PC-9 (cell line): ENCODE measurements at regions not wholly inside any gene's neighbourhood (a gene's known extent, or its start where the extent isn't known, plus 50 kb on each side); places are given as distances from the start of the nearest gene placed in this dataset.

Experiments used
- BruUV-seq: library from RNA; stranded (reverse); fragments of 400-500 nt; replicated peaks from 2 replicates; lab custom pipeline; 2021; lab: Mats Ljungman, UMichigan
- CTCF ChIA-PET: fragments of 300-600 bp; sonication (Branson Sonifier 250); formaldehyde crosslinking; loops from one replicate; lab custom pipeline; 2022; ENCODE audit warnings: antibody characterized with exemption; lab: Charles Lee
- POLR2A ChIA-PET: fragments of 300-600 bp; sonication (Branson Sonifier 250); formaldehyde crosslinking; loops from one replicate; lab custom pipeline; 2022; ENCODE audit warnings: antibody characterized with exemption; ENCODE audit not compliant: unreplicated experiment; lab: Charles Lee
- DNase-seq, 2 experiments: peaks; one replicate each; pipeline versions ENCODE4 v3.0.0 to v3.0.0-alpha.2; 2015 to 2022; ENCODE audit warnings: mixed read lengths in 1 of 2
- H2AFZ ChIP-seq: fragments of 200-600 bp; sonication (generic); 2 replicates; pipeline ENCODE4 v1.8.1; 2017; ENCODE audit warnings: antibody characterized with exemption
- H3F3A ChIP-seq: fragments of 200-600 bp; sonication (generic); 2 replicates; pipeline ENCODE4 v1.8.1; 2017; ENCODE audit warnings: antibody characterized with exemption, mild to moderate bottlenecking, low read depth; ENCODE audit not compliant: insufficient read depth
- H3K27ac ChIP-seq: fragments of 200-600 bp; sonication (generic); 2 replicates; pipeline ENCODE4 v1.6.1; 2016; ENCODE audit warnings: mixed run types
- H3K27me3 ChIP-seq: fragments of 200-600 bp; sonication (generic); 2 replicates; pipeline ENCODE4 v1.6.1; 2016; ENCODE audit warnings: low read depth, mixed run types; ENCODE audit not compliant: insufficient read depth
- H3K36me3 ChIP-seq: fragments of 200-600 bp; sonication (generic); 2 replicates; pipeline ENCODE4 v1.6.1; 2016; ENCODE audit warnings: low read depth, mixed run types
- H3K4me1 ChIP-seq: fragments of 200-600 bp; sonication (generic); replicated peaks from 2 replicates; pipeline ENCODE4 v1.6.1; 2016; ENCODE audit warnings: mixed run types; ENCODE audit not compliant: insufficient read depth
- H3K4me2 ChIP-seq: fragments of 200-600 bp; sonication (generic); 2 replicates; pipeline ENCODE4 v1.6.1; 2017; ENCODE audit warnings: mixed run types
- H3K4me3 ChIP-seq: fragments of 200-600 bp; sonication (generic); 2 replicates; pipeline ENCODE4 v1.6.1; 2016; ENCODE audit warnings: mixed run types
- H3K79me2 ChIP-seq: fragments of 200-600 bp; sonication (generic); 2 replicates; pipeline ENCODE4 v1.6.1; 2017; ENCODE audit warnings: low read depth, mixed run types
- H3K9me2 ChIP-seq: fragments of 200-600 bp; sonication (generic); 2 replicates; pipeline ENCODE4 v1.8.1; 2017; ENCODE audit warnings: mild to moderate bottlenecking; ENCODE audit not compliant: insufficient read depth
- H3K9me3 ChIP-seq: fragments of 200-600 bp; sonication (generic); 2 replicates; pipeline ENCODE4 v1.8.1; 2016; ENCODE audit warnings: low read depth; ENCODE audit not compliant: insufficient read depth
- H4K20me1 ChIP-seq: fragments of 200-600 bp; sonication (generic); 2 replicates; pipeline ENCODE4 v1.8.1; 2017; ENCODE audit not compliant: insufficient read depth
- CTCF ChIP-seq: fragments of 200-600 bp; sonication (generic); conservative IDR thresholded peaks from 2 replicates; pipeline ENCODE4 v1.6.1; 2017; ENCODE audit warnings: mixed run types, antibody characterized with exemption, mild to moderate bottlenecking, moderate library complexity
- EZH2 ChIP-seq: fragments of 200-600 bp; sonication (generic); IDR thresholded peaks from 2 replicates; pipeline ENCODE4 v1.8.0; 2017; ENCODE audit warnings: antibody characterized with exemption, low read depth
- intact Hi-C: fragments of 100-400 bp; cut with micrococcal nuclease; formaldehyde crosslinking; loops from one replicate; pipeline ENCODE4 v1.10.0; 2022; ENCODE audit not compliant: unreplicated experiment

GRCh38 chr12:30384976-30385375 is 310.7 kb downstream of the IPO8 start:
- Histone ChIP-seq H3K36me3 (no peaks in the 10 kb centered on the region), H3K27ac (no peak overlapping the region), H4K20me1 (no peaks in the 10 kb centered on the region), H3K79me2 (no peaks in the 10 kb centered on the region), H3K9me2 (no peaks in the 10 kb centered on the region), H3K4me1 (no peaks in the 10 kb centered on the region), H3K4me3 (no peak overlapping the region), H3K9me3 (no peaks in the 10 kb centered on the region), H3K27me3 (no peaks in the 10 kb centered on the region), H3K4me2 (no peak overlapping the region), H2AFZ (no peak overlapping the region), H3F3A (no peaks in the 10 kb centered on the region)
- POLR2A ChIA-PET, result no interaction called here
- intact Hi-C loops, result no loop called here
- DNase-seq, result no peak
- TF ChIP-seq CTCF, result no peak
- BruUV-seq, result no TSS peak
- CTCF ChIA-PET, result no interaction called here

GRCh38 chr12:30378307-30378706 is 317.4 kb downstream of the IPO8 start:
- BruUV-seq, result no TSS peak
- H3K36me3 ChIP-seq, result no peaks in the 10 kb centered on the region
- H3K79me2 ChIP-seq, result no peaks in the 10 kb centered on the region

GRCh38 chr12:30364822-30365221 is 330.8 kb downstream of the IPO8 start:
- Histone ChIP-seq H3K79me2 (no peaks in the 10 kb centered on the region), H2AFZ (no peak overlapping the region), H3K36me3 (no peaks in the 10 kb centered on the region), H3K4me3 (no peak overlapping the region), H3F3A (no peaks in the 10 kb centered on the region), H3K4me1 (no peaks in the 10 kb centered on the region), H3K27ac (no peak overlapping the region), H3K9me3 (0 out of 2 replicates have a peak, but pooled peaks cover 7% of the 10 kb centered on the region), H3K27me3 (no peaks in the 10 kb centered on the region), H3K4me2 (no peak overlapping the region), H4K20me1 (no peaks in the 10 kb centered on the region), H3K9me2 (no peaks in the 10 kb centered on the region)
- ChIA-PET POLR2A (no interaction called here), CTCF (no interaction called here)
- no peak for DNase-seq
- TF ChIP-seq EZH2 (no peak), CTCF (no peak)
- intact Hi-C loops, result no loop called here
- no TSS peak for BruUV-seq

More at GRCh38 chr12:30378307-30378706, 317.4 kb downstream of the IPO8 start:
- H4K20me1 ChIP-seq, result no peaks in the 10 kb centered on the region
- no peak overlapping the region for H3K4me3 ChIP-seq
- POLR2A ChIA-PET, result no interaction called here
- no peak overlapping the region for H2AFZ ChIP-seq
- H3K27me3 ChIP-seq, result no peaks in the 10 kb centered on the region
- intact Hi-C loops, result no loop called here
- H3K9me2 ChIP-seq, result no peaks in the 10 kb centered on the region
- DNase-seq, result no peak
- no peaks in the 10 kb centered on the region for H3K4me1 ChIP-seq
- CTCF ChIA-PET, result no interaction called here
- TF ChIP-seq EZH2, result no peak
- no peak for TF ChIP-seq CTCF
- no peak overlapping the region for H3K27ac ChIP-seq
- no peaks in the 10 kb centered on the region for H3K9me3 ChIP-seq
- no peak overlapping the region for H3K4me2 ChIP-seq
- H3F3A ChIP-seq, result no peaks in the 10 kb centered on the region
